A673 (cell line): ENCODE measurements at regions not wholly inside any gene's neighbourhood (a gene's known extent, or its start where the extent isn't known, plus 50 kb on each side); places are given as distances from the start of the nearest gene placed in this dataset.

Source experiments
- BruUV-seq: library from RNA; stranded (reverse); fragments of 400-500 nt; replicated peaks from 2 replicates; lab custom pipeline; 2021; lab: Mats Ljungman, UMichigan
- CTCF ChIA-PET: fragments of 300-600 bp; sonication (Branson Sonifier 250); formaldehyde crosslinking; loops from one replicate; lab custom pipeline; 2022; ENCODE audit warnings: antibody characterized with exemption; lab: Charles Lee
- POLR2A ChIA-PET: fragments of 300-600 bp; sonication (Branson Sonifier 250); formaldehyde crosslinking; loops from one replicate; lab custom pipeline; 2022; ENCODE audit warnings: antibody characterized with exemption; ENCODE audit not compliant: low non-redundant PET; lab: Charles Lee
- DNase-seq: peaks from one replicate; pipeline ENCODE4 v3.0.0-alpha.2; 2015; ENCODE audit warnings: low spot score
- H3K27ac ChIP-seq: fragments of 200-600 bp; sonication (generic); 2 replicates; pipeline ENCODE4 v1.5.1; 2016; ENCODE audit warnings: mixed run types, low read depth, mild to moderate bottlenecking, mixed read lengths, antibody characterized with exemption, low read length; ENCODE audit not compliant: poor library complexity, severe bottlenecking
- H3K27me3 ChIP-seq: fragments of 200-600 bp; sonication (generic); replicated peaks from 2 replicates; pipeline ENCODE4 v1.6.1; 2017; ENCODE audit warnings: mixed run types, low read depth, mild to moderate bottlenecking, mixed read lengths, antibody characterized with exemption, low read length; ENCODE audit not compliant: insufficient read depth, poor library complexity
- H3K36me3 ChIP-seq: fragments of 200-600 bp; sonication (generic); 2 replicates; pipeline ENCODE4 v1.6.1; 2016; ENCODE audit warnings: mixed run types, mild to moderate bottlenecking, mixed read lengths, antibody characterized with exemption, low read length; ENCODE audit not compliant: insufficient read depth, poor library complexity, severe bottlenecking
- H3K4me1 ChIP-seq: fragments of 200-600 bp; sonication (generic); 2 replicates; pipeline ENCODE4 v1.6.1; 2017; ENCODE audit warnings: mixed run types, mild to moderate bottlenecking, mixed read lengths, antibody characterized with exemption, low read length; ENCODE audit not compliant: insufficient read depth, poor library complexity, severe bottlenecking
- H3K4me3 ChIP-seq: fragments of 200-600 bp; sonication (generic); 2 replicates; pipeline ENCODE4 v1.5.1; 2016; ENCODE audit warnings: low read depth, mixed run types, mild to moderate bottlenecking, mixed read lengths, low read length; ENCODE audit not compliant: poor library complexity, severe bottlenecking
- H3K9me3 ChIP-seq: fragments of 200-600 bp; sonication (generic); 2 replicates; pipeline ENCODE4 v1.6.1; 2016; ENCODE audit warnings: mixed run types, low read depth, mild to moderate bottlenecking, mixed read lengths, antibody characterized with exemption, low read length; ENCODE audit not compliant: poor library complexity, severe bottlenecking
- CTCF ChIP-seq: fragments of 300-800, 200-600 bp; sonication (generic); conservative IDR thresholded peaks from 2 replicates; pipeline ENCODE4 v1.5.1; 2017; ENCODE audit warnings: low read depth, mild to moderate bottlenecking, antibody characterized with exemption, low read length, moderate library complexity, mixed read lengths
- EZH2 ChIP-seq: fragments of 200-600 bp; sonication (generic); IDR thresholded peaks from 2 replicates; pipeline ENCODE4 v1.6.1; 2017; ENCODE audit warnings: borderline replicate concordance, low read depth, mild to moderate bottlenecking, mixed read lengths, antibody characterized with exemption, low read length; ENCODE audit not compliant: poor library complexity, severe bottlenecking
- intact Hi-C: fragments of 100-400 bp; cut with micrococcal nuclease; formaldehyde crosslinking; loops from one replicate; pipeline ENCODE4 v1.10.0; 2022; ENCODE audit not compliant: unreplicated experiment

DNA sequence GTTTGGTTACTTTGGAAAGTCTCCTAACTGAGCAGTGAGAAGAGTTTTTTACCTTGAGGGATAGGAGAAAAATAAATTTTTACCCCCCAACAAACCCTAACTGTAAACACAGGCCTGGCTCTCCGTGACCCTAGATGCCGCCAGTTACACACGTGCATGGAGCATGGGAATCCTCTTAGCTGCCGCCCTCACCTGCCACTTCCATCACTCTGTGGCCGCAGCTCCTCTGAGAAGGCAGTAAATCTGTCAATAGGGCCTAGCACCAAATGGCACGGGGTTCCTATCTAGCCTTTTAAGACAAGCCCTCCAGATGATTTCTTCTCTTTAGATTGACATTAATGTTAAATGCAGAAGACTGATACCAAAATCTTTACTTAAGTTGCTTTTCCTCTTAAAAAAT lies 330.3 kb upstream of the FAM241A start:
- no peak overlapping the region for H3K27ac ChIP-seq
- H3K4me3 ChIP-seq: no peak overlapping the region
- no peaks in the 10 kb centered on the region for H3K27me3 ChIP-seq
- TF ChIP-seq EZH2 (no peak), CTCF (no peak)
- no TSS peak for BruUV-seq
- POLR2A ChIA-PET: no interaction called here
- intact Hi-C loops: no loop called here
- H3K4me1 ChIP-seq: no peaks in the 10 kb centered on the region
- CTCF ChIA-PET: no interaction called here
- peaks cover 7% of the 10 kb centered on the region for H3K9me3 ChIP-seq
- DNase-seq: no peak
- no peaks in the 10 kb centered on the region for H3K36me3 ChIP-seq

GRCh38 chr4:111821342-111821741 lies 323.9 kb upstream of the FAM241A start:
- Histone ChIP-seq H3K36me3 (no peaks in the 10 kb centered on the region), H3K4me3 (no peak overlapping the region), H3K27ac (no peak overlapping the region), H3K9me3 (peaks cover 7% of the 10 kb centered on the region), H3K4me1 (no peaks in the 10 kb centered on the region), H3K27me3 (no peaks in the 10 kb centered on the region)
- ChIA-PET CTCF (no interaction called here), POLR2A (no interaction called here)
- BruUV-seq: no TSS peak
- TF ChIP-seq CTCF: no peak
- no peak for TF ChIP-seq EZH2
- DNase-seq: no peak
- intact Hi-C loops: no loop called here

GRCh38 chr4:111836601-111837000 lies 308.7 kb upstream of the FAM241A start:
- Histone ChIP-seq H3K4me1 (no peaks in the 10 kb centered on the region), H3K36me3 (no peaks in the 10 kb centered on the region), H3K27ac (no peak overlapping the region), H3K9me3 (no peaks in the 10 kb centered on the region), H3K4me3 (no peak overlapping the region), H3K27me3 (no peaks in the 10 kb centered on the region)
- BruUV-seq: no TSS peak
- POLR2A ChIA-PET: no interaction called here
- CTCF ChIA-PET: no interaction called here
- TF ChIP-seq CTCF (no peak), EZH2 (no peak)
- intact Hi-C loops: no loop called here
- DNase-seq: no peak
